H1 (cell line): ENCODE measurements at regions not wholly inside any gene's neighbourhood (a gene's known extent, or its start where the extent isn't known, plus 50 kb on each side); places are given as distances from the start of the nearest gene placed in this dataset.

Experiments
- CEBPB ChIP-seq: IDR thresholded peaks from 2 replicates; pipeline ENCODE4 v1.6.1; 2012; ENCODE audit warnings: low read depth, low read length
- CTCF ChIP-seq, 3 experiments: IDR thresholded peaks; 1 replicate in 2 of 3; 2 replicates in 1 of 3; pipeline versions ENCODE4 v1.5.1 to v1.6.1; 2011; ENCODE audit warnings: low read length in 3 of 3, mild to moderate bottlenecking in 3 of 3, inconsistent platforms in 2 of 3, low read depth in 1 of 3, moderate library complexity in 1 of 3; ENCODE audit not compliant: insufficient read depth in 1 of 3; ENCODE audit errors: control extremely low read depth in 1 of 3
- EZH2 ChIP-seq: fragments of 200-600 bp; sonication (generic); IDR thresholded peaks from 2 replicates; pipeline ENCODE4 v1.7.1; 2012; ENCODE audit warnings: low read depth, mild to moderate bottlenecking, moderate library complexity, low read length, inconsistent platforms; ENCODE audit not compliant: severe bottlenecking
- POU5F1 ChIP-seq: IDR thresholded peaks from 2 replicates; pipeline ENCODE4 v1.6.1; 2011; ENCODE audit warnings: low read depth, mild to moderate bottlenecking, low read length, moderate library complexity
- RFX5 ChIP-seq: IDR thresholded peaks from 2 replicates; pipeline ENCODE4 v1.6.1; 2011; ENCODE audit warnings: low read depth, low read length, improper control_type of control experiment, borderline replicate concordance
- SP2 ChIP-seq: IDR thresholded peaks from 2 replicates; pipeline ENCODE4 v1.6.1; 2012; ENCODE audit warnings: mild to moderate bottlenecking, low read length, inconsistent platforms
- TAF1 ChIP-seq: IDR thresholded peaks from 2 replicates; pipeline ENCODE4 v1.6.1; 2011; ENCODE audit warnings: mild to moderate bottlenecking, low read depth, low read length
- TCF12 ChIP-seq: IDR thresholded peaks from 2 replicates; pipeline ENCODE4 v1.6.1; 2011; ENCODE audit warnings: low read depth, mild to moderate bottlenecking, low read length

GRCh38 chr1:30283199-30283962, 440.0 kb downstream of the MATN1 start:
- TF ChIP-seq TCF12 (no peak), CTCF (IDR thresholded peaks at IDR 0.05; ENCODE audit: control extremely low read depth in 1 of 3, insufficient read depth in 1 of 3, low read depth in 1 of 3, low read length in 3 of 3) (no peak), SP2 (no peak), TAF1 (no peak), CEBPB (no peak), POU5F1 (no peak), RFX5 (no peak), EZH2 (no peak)
